Gastroesophageal sphincter (tissue), 4 donors: ENCODE measurements at regions not wholly inside any gene's neighbourhood (a gene's known extent, or its start where the extent isn't known, plus 50 kb on each side); places are given as distances from the start of the nearest gene placed in this dataset.
"Not testable (repeated sequence)": the region's sequence is repeated elsewhere in the genome, so short reads cannot be mapped to it uniquely, and the experiment has no call there.

Source experiments
- ATAC-seq: fragments of 150-250 bp; one replicate; pipeline ENCODE4 v1.9.1; 2016; ENCODE audit warnings: mild to moderate bottlenecking, moderate library complexity
- H3K27ac ChIP-seq, 4 donors: fragments of 200-600 bp; sonication (generic) in 3 of 4; 1 replicate in 3 of 4; 2 replicates in 1 of 4; pipeline ENCODE4 v1.5.1; 2016 to 2019
- H3K27me3 ChIP-seq: fragments of 200-600 bp; sonication (generic); one replicate; pipeline ENCODE4 v1.5.1; 2019
- H3K36me3 ChIP-seq, 2 donors: fragments of 200-600 bp; sonication (generic); one replicate each; pipeline ENCODE4 v1.5.1; 2019; ENCODE audit warnings: control low read depth in 1 of 2
- H3K4me1 ChIP-seq, 3 donors: fragments of 200-600 bp; sonication (generic); 1 replicate in 2 of 3; 2 replicates in 1 of 3; pipeline ENCODE4 v1.5.1; 2016 to 2019; ENCODE audit warnings: control low read depth in 2 of 3
- H3K4me3 ChIP-seq, 2 donors: fragments of 200-600 bp; sonication (generic); one replicate each; pipeline ENCODE4 v1.5.1; 2019; ENCODE audit warnings: mild to moderate bottlenecking in 1 of 2, moderate library complexity in 1 of 2
- H3K9me3 ChIP-seq, 3 donors: fragments of 200-600 bp; sonication (generic); one replicate each; pipeline ENCODE4 v1.5.1; 2017 to 2019; ENCODE audit warnings: control low read depth in 2 of 3
- CTCF ChIP-seq, 4 experiments: fragments of 200-600 bp in 2 of 4; fragments of 450-650 bp in 2 of 4; sonication (generic) in 1 of 4; IDR thresholded peaks; one replicate each; pipeline ENCODE4 v1.5.1; 2017 to 2019; ENCODE audit warnings: antibody characterized with exemption in 4 of 4, mild to moderate bottlenecking in 2 of 4, moderate library complexity in 2 of 4
- EP300 ChIP-seq: sonication (generic); formaldehyde crosslinking; IDR thresholded peaks from one replicate; pipeline ENCODE4 v1.6.1; 2017; ENCODE audit warnings: antibody characterized with exemption, mild to moderate bottlenecking
- POLR2A ChIP-seq, 2 donors: fragments of 450-650 bp; IDR thresholded peaks; one replicate each; pipeline ENCODE4 v1.6.1; 2017; ENCODE audit warnings: antibody characterized with exemption in 2 of 2, mild to moderate bottlenecking in 2 of 2, moderate library complexity in 1 of 2
- POLR2AphosphoS5 ChIP-seq: sonication (generic); formaldehyde crosslinking; IDR thresholded peaks from one replicate; pipeline ENCODE4 v1.6.1; 2017; ENCODE audit warnings: antibody characterized with exemption
- WGBS, 2 donors: methylation state at CpG; one replicate each; pipeline ENCODE4 v1.1.5; 2018; ENCODE audit warnings: low coverage in 1 of 2; 5-methylcytosine and 5-hydroxymethylcytosine counted together

GRCh38 chr16:35574454-35575431 is 2115.3 kb downstream of the TP53TG3F start:
- Histone ChIP-seq H3K27ac (no peak overlapping the region), H3K9me3 (peaks cover 0 to 40% (median 2%) of the 10 kb centered on the region in 3 donors), H3K27me3 (peaks cover 20% of the 10 kb centered on the region), H3K4me3 (no peak overlapping the region), H3K4me1 (no peaks in the 10 kb centered on the region), H3K36me3 (no peaks in the 10 kb centered on the region)
- 100% methylated on average over 1 of the region's 60 CpGs; no CpG with 5 or more reads in 1 of the 2 donors for WGBS, 2 donors
- no peak for TF ChIP-seq POLR2A (IDR thresholded peaks at IDR 0.05)
- TF ChIP-seq EP300, result no peak
- TF ChIP-seq CTCF (IDR thresholded peaks at IDR 0.05), result no peak
- no peak for TF ChIP-seq POLR2AphosphoS5
- no peak for ATAC-seq

GRCh38 chr16:35575432-35575821 is 2116.0 kb downstream of the TP53TG3F start:
- Histone ChIP-seq H3K27me3 (peaks cover 20% of the 10 kb centered on the region), H3K4me1 (no peaks in the 10 kb centered on the region), H3K9me3 (peaks cover 0 to 47% (median 2%) of the 10 kb centered on the region in 3 donors), H3K4me3 (no peak overlapping the region), H3K27ac (no peak overlapping the region), H3K36me3 (no peaks in the 10 kb centered on the region)
- 62% methylated on average over 5 of the region's 17 CpGs; no CpG with 5 or more reads in 1 of the 2 donors for WGBS, 2 donors
- no peak for ATAC-seq
- no peak for TF ChIP-seq CTCF (IDR thresholded peaks at IDR 0.05)
- TF ChIP-seq POLR2AphosphoS5, result no peak
- TF ChIP-seq POLR2A (IDR thresholded peaks at IDR 0.05), result no peak
- no peak for TF ChIP-seq EP300

- Histone ChIP-seq H3K4me3 (no peak overlapping the region), H3K27me3 (peaks cover 1% of the 10 kb centered on the region), H3K4me1 (no peaks in the 10 kb centered on the region), H3K27ac (no peak overlapping the region), H3K36me3 (no peaks in the 10 kb centered on the region), H3K9me3 (peaks cover 0 to 5% (median 0%) of the 10 kb centered on the region in 3 donors)
- ATAC-seq, result no peak
- TF ChIP-seq CTCF (IDR thresholded peaks at IDR 0.05), result no peak
- TF ChIP-seq POLR2A (IDR thresholded peaks at IDR 0.05), result no peak
- TF ChIP-seq EP300, result no peak
- TF ChIP-seq POLR2AphosphoS5, result no peak
- 47% methylated on average over 1 of the region's 1 CpG; no CpG with 5 or more reads in 1 of the 2 donors for WGBS, 2 donors
These were observed 2126.0 kb downstream of the TP53TG3F start for GRCh38 chr16:35585411-35585810.

GRCh38 chr16:35590913-35591312 is 2131.5 kb downstream of the TP53TG3F start:
- not testable (repeated sequence) for H3K4me3 ChIP-seq, H3K4me1 ChIP-seq, H3K27ac ChIP-seq, ATAC-seq, H3K27me3 ChIP-seq, H3K36me3 ChIP-seq
- peaks cover 0 to 15% (median 0%) of the 10 kb centered on the region in 3 donors for H3K9me3 ChIP-seq
- 0 to 69% methylated on average over 1 to 6 of the region's 7 CpGs for WGBS, 2 donors

GRCh38 chr16:35596467-35596866 is 2137.1 kb downstream of the TP53TG3F start:
- TF ChIP-seq CTCF (IDR thresholded peaks at IDR 0.05) (no peak), EP300 (no peak), POLR2A (IDR thresholded peaks at IDR 0.05) (no peak), POLR2AphosphoS5 (no peak)
- WGBS, 2 donors, result 76 to 81% methylated on average over 4 of the region's 4 CpGs
- Histone ChIP-seq H3K9me3 (peaks cover 0 to 10% (median 0%) of the 10 kb centered on the region in 3 donors), H3K4me3 (no peak overlapping the region), H3K36me3 (no peaks in the 10 kb centered on the region), H3K27me3 (peaks cover 4% of the 10 kb centered on the region), H3K27ac (no peak overlapping the region), H3K4me1 (no peaks in the 10 kb centered on the region)
- ATAC-seq, result no peak
